Neural crest cell (in vitro differentiated cells): ENCODE measurements at regions not wholly inside any gene's neighbourhood (a gene's known extent, or its start where the extent isn't known, plus 50 kb on each side); places are given as distances from the start of the nearest gene placed in this dataset.
A peak's percentile ranks its signal among the peaks of the same experiment; 100 is the strongest.

Source experiments
- DNase-seq: peaks from one replicate; pipeline ENCODE4 v3.0.0; 2021; ENCODE audit warnings: low read depth, mixed read lengths, low spot score
- H3K27ac Mint-ChIP-seq: one replicate; pipeline ENCODE4 v1.8.0; 2021; ENCODE audit warnings: mild to moderate bottlenecking, mixed read lengths; ENCODE audit not compliant: unreplicated experiment
- H3K27me3 Mint-ChIP-seq: 2 replicates; pipeline ENCODE4 v1.8.0; 2021; ENCODE audit warnings: low read depth, mild to moderate bottlenecking, mixed read lengths
- H3K36me3 Mint-ChIP-seq: 2 replicates; pipeline ENCODE4 v1.8.0; 2021; ENCODE audit warnings: low read depth, mild to moderate bottlenecking, mixed read lengths
- H3K4me1 Mint-ChIP-seq: 2 replicates; pipeline ENCODE4 v1.8.0; 2021; ENCODE audit warnings: mixed read lengths
- H3K4me3 Mint-ChIP-seq: one replicate; pipeline ENCODE4 v1.8.0; 2021; ENCODE audit warnings: mild to moderate bottlenecking, mixed read lengths
- H3K9me3 Mint-ChIP-seq: 2 replicates; pipeline ENCODE4 v1.8.0; 2021; ENCODE audit warnings: mixed read lengths
- TF ChIP-seq, protein P1 (sequence below): fragments of 200-600 bp; sonication (generic); conservative IDR thresholded peaks from 2 replicates; pipeline ENCODE4 v1.5.0; 2021; ENCODE audit warnings: antibody characterized with exemption, mild to moderate bottlenecking

DNA sequence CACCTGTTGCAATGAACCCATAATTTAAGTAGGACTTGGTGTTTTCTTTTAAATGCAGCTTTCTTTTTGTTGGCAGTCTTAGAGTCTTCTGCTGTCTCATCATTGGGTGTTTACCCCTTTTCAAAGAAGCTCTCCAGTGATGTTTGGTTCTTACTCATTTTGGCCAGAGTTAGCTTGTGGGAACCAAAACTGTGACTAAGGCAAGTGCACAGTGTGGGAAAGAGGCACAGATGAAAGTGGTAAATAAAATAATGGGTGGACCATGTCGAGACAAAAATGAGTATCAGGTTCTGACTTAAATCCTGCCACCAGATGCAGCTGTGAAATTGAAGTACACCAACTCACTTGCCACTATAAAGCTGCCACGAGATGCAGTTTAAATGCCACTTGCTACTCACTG lies 615.4 kb upstream of the MIS18BP1 start:
- H3K4me3 Mint-ChIP-seq: no peak overlapping the region
- no peak for DNase-seq
- peaks cover 5% of the 10 kb centered on the region for H3K36me3 Mint-ChIP-seq

DNA sequence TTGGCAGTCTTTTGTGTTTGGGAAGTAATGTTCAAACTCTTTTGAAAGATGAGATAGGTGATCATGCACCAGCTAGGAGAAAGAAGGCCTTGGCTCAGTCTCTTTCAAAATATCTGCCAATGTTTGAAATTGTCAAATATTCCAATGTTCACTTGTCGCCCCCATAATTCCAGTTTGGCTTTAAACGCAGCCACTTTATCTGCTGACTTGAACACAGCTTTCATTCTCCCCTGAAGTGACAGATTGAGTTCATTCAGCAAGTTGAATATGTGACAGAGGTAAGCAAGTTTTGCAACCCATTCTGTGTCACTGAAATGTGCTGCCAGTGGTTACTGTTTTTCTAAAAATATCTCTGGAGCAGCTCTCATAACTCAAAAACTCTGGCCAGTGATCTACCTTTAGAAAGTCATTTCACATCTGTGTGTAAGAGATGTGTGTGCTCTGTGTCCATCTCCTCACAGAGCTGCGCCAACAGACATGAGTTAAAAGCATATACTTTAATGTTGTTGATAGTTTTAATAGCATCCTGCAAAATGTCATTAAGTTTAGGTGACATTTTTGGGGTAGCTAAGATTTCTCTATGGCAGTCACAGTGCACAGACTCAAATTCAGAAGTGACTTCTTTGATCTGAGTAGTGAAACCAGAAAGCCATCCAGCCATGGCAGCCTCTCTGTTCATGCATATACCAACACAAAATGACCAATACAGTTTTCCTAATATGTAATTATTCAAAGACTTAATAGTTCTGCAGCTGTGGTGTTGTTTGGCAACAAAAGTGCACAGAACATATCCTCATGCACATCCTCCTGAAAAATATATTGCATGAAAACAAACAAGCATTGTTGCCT lies 614.3 kb upstream of the MIS18BP1 start:
- Mint-ChIP-seq H3K9me3 (peaks cover 16% of the 10 kb centered on the region), H3K27ac (no peak overlapping the region), H3K27me3 (no peaks in the 10 kb centered on the region), H3K36me3 (peaks cover 5% of the 10 kb centered on the region), H3K4me1 (peaks cover 5% of the 10 kb centered on the region), H3K4me3 (no peak overlapping the region)
- no peak for DNase-seq
- TF ChIP-seq, protein P1, sequence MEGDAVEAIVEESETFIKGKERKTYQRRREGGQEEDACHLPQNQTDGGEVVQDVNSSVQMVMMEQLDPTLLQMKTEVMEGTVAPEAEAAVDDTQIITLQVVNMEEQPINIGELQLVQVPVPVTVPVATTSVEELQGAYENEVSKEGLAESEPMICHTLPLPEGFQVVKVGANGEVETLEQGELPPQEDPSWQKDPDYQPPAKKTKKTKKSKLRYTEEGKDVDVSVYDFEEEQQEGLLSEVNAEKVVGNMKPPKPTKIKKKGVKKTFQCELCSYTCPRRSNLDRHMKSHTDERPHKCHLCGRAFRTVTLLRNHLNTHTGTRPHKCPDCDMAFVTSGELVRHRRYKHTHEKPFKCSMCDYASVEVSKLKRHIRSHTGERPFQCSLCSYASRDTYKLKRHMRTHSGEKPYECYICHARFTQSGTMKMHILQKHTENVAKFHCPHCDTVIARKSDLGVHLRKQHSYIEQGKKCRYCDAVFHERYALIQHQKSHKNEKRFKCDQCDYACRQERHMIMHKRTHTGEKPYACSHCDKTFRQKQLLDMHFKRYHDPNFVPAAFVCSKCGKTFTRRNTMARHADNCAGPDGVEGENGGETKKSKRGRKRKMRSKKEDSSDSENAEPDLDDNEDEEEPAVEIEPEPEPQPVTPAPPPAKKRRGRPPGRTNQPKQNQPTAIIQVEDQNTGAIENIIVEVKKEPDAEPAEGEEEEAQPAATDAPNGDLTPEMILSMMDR: no peak

More for the DNA sequence above, 615.4 kb upstream of the MIS18BP1 start:
- peaks cover 5% of the 10 kb centered on the region for H3K4me1 Mint-ChIP-seq
- peak overlapping the region; percentile 43 for H3K27ac Mint-ChIP-seq
- H3K27me3 Mint-ChIP-seq: no peaks in the 10 kb centered on the region
- TF ChIP-seq, protein P1: no peak
- H3K9me3 Mint-ChIP-seq: peaks cover 17% of the 10 kb centered on the region

DNA sequence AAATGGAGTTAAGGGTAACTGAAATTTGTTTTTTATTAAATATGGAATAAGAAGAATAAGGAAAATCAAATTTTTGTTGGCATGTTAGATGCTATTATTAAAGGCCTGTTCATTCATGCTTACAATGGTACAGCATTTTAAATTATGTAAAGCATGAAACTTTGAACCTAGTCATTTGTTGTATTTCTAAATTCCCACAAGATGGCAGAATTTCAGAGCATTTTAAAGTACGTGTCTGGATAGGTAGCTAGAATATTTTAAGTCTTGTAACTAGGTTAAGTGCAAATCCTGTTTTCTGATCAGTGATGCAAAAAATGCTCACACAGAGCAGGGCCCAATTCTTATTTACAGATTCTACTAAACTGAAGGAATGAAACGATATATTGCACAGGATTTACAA lies 585.6 kb upstream of the MIS18BP1 start:
- no peak for DNase-seq
- TF ChIP-seq, protein P1: peak; percentile 59
- Mint-ChIP-seq H3K27ac (no peak overlapping the region), H3K9me3 (no peaks in the 10 kb centered on the region), H3K36me3 (no peaks in the 10 kb centered on the region), H3K4me1 (peaks cover 5% of the 10 kb centered on the region), H3K4me3 (no peak overlapping the region), H3K27me3 (no peaks in the 10 kb centered on the region)

DNA sequence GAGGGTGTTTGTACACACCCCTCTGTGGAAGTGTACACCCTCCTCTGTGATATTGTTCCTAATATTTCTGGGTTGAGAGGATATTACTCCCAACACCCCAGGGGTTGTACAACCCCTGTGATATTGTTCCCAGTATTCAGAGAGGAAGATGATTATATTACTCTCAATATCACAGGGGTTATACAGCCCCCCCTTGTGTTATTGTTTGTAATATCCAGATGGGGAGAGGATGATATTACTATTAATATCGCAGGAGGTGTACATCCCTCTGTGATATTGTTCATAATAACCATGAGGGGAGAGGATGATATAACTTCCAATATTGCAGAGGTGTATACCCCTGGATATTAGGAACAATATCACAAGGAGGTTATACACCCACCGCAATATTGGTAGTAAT lies 566.1 kb upstream of the MIS18BP1 start:
- Mint-ChIP-seq H3K36me3 (no peaks in the 10 kb centered on the region), H3K4me1 (no peaks in the 10 kb centered on the region), H3K9me3 (peaks cover 2% of the 10 kb centered on the region), H3K27ac (no peak overlapping the region), H3K27me3 (no peaks in the 10 kb centered on the region), H3K4me3 (no peak overlapping the region)
- no peak for DNase-seq
- TF ChIP-seq, protein P1: no peak

DNA sequence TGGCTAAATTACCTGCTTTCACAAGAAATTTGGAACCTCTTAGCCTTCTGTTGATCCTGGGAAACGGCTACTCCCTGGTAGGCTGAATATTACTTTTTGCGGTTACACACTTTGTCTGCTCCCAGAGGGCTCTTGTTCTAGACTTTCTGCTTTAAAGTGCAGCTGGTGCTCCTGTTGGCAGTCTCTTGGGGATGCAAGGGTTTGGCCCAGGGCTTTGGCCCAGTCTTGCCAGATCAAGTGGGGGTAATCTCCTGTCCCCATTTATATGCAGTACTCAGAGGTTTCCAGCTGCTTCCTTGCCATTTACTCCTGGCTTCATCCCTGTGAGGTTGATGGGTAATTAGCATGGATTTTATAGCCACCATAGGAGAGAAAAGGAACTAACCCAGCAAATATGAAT lies 558.2 kb upstream of the MIS18BP1 start:
- H3K9me3 Mint-ChIP-seq: peaks cover under 1% of the 10 kb centered on the region
- no peaks in the 10 kb centered on the region for H3K36me3 Mint-ChIP-seq
- H3K27ac Mint-ChIP-seq: no peak overlapping the region
- no peaks in the 10 kb centered on the region for H3K27me3 Mint-ChIP-seq
- DNase-seq: no peak
- no peak overlapping the region for H3K4me3 Mint-ChIP-seq
- TF ChIP-seq, protein P1: no peak
- no peaks in the 10 kb centered on the region for H3K4me1 Mint-ChIP-seq
